A549 (cell line): ENCODE measurements at regions not wholly inside any gene's neighbourhood (a gene's known extent, or its start where the extent isn't known, plus 50 kb on each side); places are given as distances from the start of the nearest gene placed in this dataset.
A peak's percentile ranks its signal among the peaks of the same experiment; 100 is the strongest.

ENCODE experiments used
- ATAC-seq, 2 experiments: fragments of 200-7000 bp in 1 of 2; fragments of >200 bp in 1 of 2; cut with Nextera tagmentation in 1 of 2; cut with Tn5 transposase in 1 of 2; 3 replicates each; pipeline versions ENCODE4 v1.8.0 to v1.9.1; 2018 to 2020; ENCODE audit warnings: mild to moderate bottlenecking in 1 of 2, moderate library complexity in 1 of 2
- CTCF ChIA-PET: fragments of 300-600 bp; sonication (Branson Sonifier 250); formaldehyde crosslinking; extraction: SDS; loops from one replicate; lab custom pipeline; 2021; ENCODE audit warnings: antibody characterized with exemption, inconsistent platforms; lab: Yijun Ruan, JAX
- POLR2A ChIA-PET: fragments of 350-600 bp; formaldehyde crosslinking; extraction: SDS; loops from one replicate; lab custom pipeline; 2021; ENCODE audit warnings: antibody characterized with exemption, inconsistent platforms; lab: Yijun Ruan, JAX
- DNase-seq, 2 experiments: peaks; one replicate each; pipeline versions ENCODE4 v3.0.0 to v3.0.0-alpha.2; 2011 to 2016; ENCODE audit warnings: low read depth in 1 of 2, low spot score in 1 of 2
- FAIRE-seq: peaks from 2 replicates; lab custom pipeline; 2011; peaks lifted over from hg19 to GRCh38; lab: Jason Lieb, UNC
- H3K27ac ChIP-seq, 2 experiments: fragments of >200 bp; sonication (Bioruptor Twin); formaldehyde crosslinking; 3 replicates each; pipeline ENCODE4 v1.5.1; 2016 to 2017
- H3K4me1 ChIP-seq: fragments of >200 bp; sonication (Bioruptor Twin); formaldehyde crosslinking; 3 replicates; pipeline ENCODE4 v1.6.1; 2016
- H3K4me2 ChIP-seq: fragments of >200 bp; sonication (Bioruptor Twin); formaldehyde crosslinking; 3 replicates; pipeline ENCODE4 v1.6.1; 2016
- H3K4me3 ChIP-seq: fragments of >200 bp; sonication (Bioruptor Twin); formaldehyde crosslinking; 3 replicates; pipeline ENCODE4 v1.5.1; 2016
- H3K9me3 ChIP-seq: fragments of >200 bp; sonication (Bioruptor Twin); formaldehyde crosslinking; 3 replicates; pipeline ENCODE4 v1.6.1; 2016
- CBX2 ChIP-seq: fragments of 200-600 bp; sonication (generic); IDR thresholded peaks from 2 replicates; pipeline ENCODE4 v1.6.1; 2016; ENCODE audit warnings: low read depth, mild to moderate bottlenecking, borderline replicate concordance
- CHD2 ChIP-seq: fragments of 150-350 bp; IDR thresholded peaks from 2 replicates; pipeline ENCODE4 v1.6.1; 2014; ENCODE audit warnings: low read length; ENCODE audit not compliant: partially characterized antibody
- CHD4 ChIP-seq: fragments of 200-600 bp; sonication (generic); IDR thresholded peaks from 2 replicates; pipeline ENCODE4 v1.6.1; 2016; ENCODE audit warnings: antibody characterized with exemption, mild to moderate bottlenecking, borderline replicate concordance
- EHMT2 ChIP-seq: fragments of 200-600 bp; sonication (generic); IDR thresholded peaks from 2 replicates; pipeline ENCODE4 v1.6.1; 2016; ENCODE audit warnings: antibody characterized with exemption, low read depth, mild to moderate bottlenecking, moderate library complexity
- ESRRA ChIP-seq: fragments of 150-350 bp; IDR thresholded peaks from 2 replicates; pipeline ENCODE4 v1.6.1; 2014; ENCODE audit warnings: mild to moderate bottlenecking, low read length, borderline replicate concordance
- FOSB ChIP-seq: fragments of 250-450 bp; sonication (Bioruptor Pico); IDR thresholded peaks from 2 replicates; pipeline ENCODE4 v1.5.0; 2020; ENCODE audit warnings: mild to moderate bottlenecking, moderate library complexity
- HOXB13 ChIP-seq: fragments of 250-450 bp; sonication (Bioruptor Pico); IDR thresholded peaks from 2 replicates; pipeline ENCODE4 v1.5.0; 2020; ENCODE audit warnings: low read depth, mild to moderate bottlenecking, moderate library complexity
- MAZ ChIP-seq: fragments of 150-350 bp; IDR thresholded peaks from 2 replicates; pipeline ENCODE4 v1.6.1; 2014; ENCODE audit warnings: antibody characterized with exemption, low read depth, low read length, borderline replicate concordance
- NPAS2 ChIP-seq: fragments of 250-450 bp; sonication (Bioruptor Pico); IDR thresholded peaks from 2 replicates; pipeline ENCODE4 v1.8.0; 2022; ENCODE audit warnings: mild to moderate bottlenecking, moderate library complexity, borderline replicate concordance
- POLR2A ChIP-seq: IDR thresholded peaks from 2 replicates; pipeline ENCODE4 v1.6.1; 2012; ENCODE audit warnings: mild to moderate bottlenecking, low read length
- RARB ChIP-seq: fragments of 250-450 bp; sonication (Bioruptor Pico); IDR thresholded peaks from 2 replicates; pipeline ENCODE4 v1.8.0; 2021; ENCODE audit warnings: mild to moderate bottlenecking, moderate library complexity
- RFX5 ChIP-seq: fragments of 450-650 bp; IDR thresholded peaks from 2 replicates; pipeline ENCODE4 v1.7.1; 2014; ENCODE audit warnings: antibody characterized with exemption, mild to moderate bottlenecking, moderate library complexity
- RNF2 ChIP-seq: fragments of 200-600 bp; sonication (generic); IDR thresholded peaks from 2 replicates; pipeline ENCODE4 v1.6.1; 2016; ENCODE audit warnings: low read depth, mild to moderate bottlenecking, antibody characterized with exemption, moderate library complexity, borderline replicate concordance
- SMC3 ChIP-seq: fragments of >200 bp; sonication (Bioruptor Twin); formaldehyde crosslinking; IDR thresholded peaks from 3 replicates; pipeline ENCODE4 v1.6.1; 2018; ENCODE audit warnings: inconsistent platforms
- SREBF2 ChIP-seq: fragments of 450-650 bp; IDR thresholded peaks from 2 replicates; pipeline ENCODE4 v1.6.1; 2014; ENCODE audit warnings: mild to moderate bottlenecking, moderate library complexity
- ZC3H11A ChIP-seq: fragments of 450-650 bp; IDR thresholded peaks from 2 replicates; pipeline ENCODE4 v1.6.1; 2014; ENCODE audit warnings: antibody characterized with exemption, mild to moderate bottlenecking
- ZSCAN20 ChIP-seq: fragments of 250-450 bp; sonication (Bioruptor Pico); IDR thresholded peaks from 2 replicates; pipeline ENCODE4 v1.8.0; 2022; ENCODE audit warnings: mild to moderate bottlenecking, moderate library complexity
- WGBS: methylation state at CpG from one replicate; pipeline ENCODE4 v1.1.6; 2017; ENCODE audit errors: missing lambda C conversion rate; 5-methylcytosine and 5-hydroxymethylcytosine counted together
- TF ChIP-seq, protein P1 (sequence below): IDR thresholded peaks from 2 replicates; pipeline ENCODE4 v1.6.1; 2012
- TF ChIP-seq, protein P2 (sequence below): fragments of 150-350 bp; IDR thresholded peaks from 2 replicates; pipeline ENCODE4 v1.6.1; 2014; ENCODE audit warnings: low read depth, mild to moderate bottlenecking, low read length
- TF ChIP-seq, protein P3 (sequence below): IDR thresholded peaks from 2 replicates; pipeline ENCODE4 v1.6.1; 2012; ENCODE audit warnings: low read depth, borderline replicate concordance
- TF ChIP-seq, protein P4 (sequence below): fragments of >200 bp; sonication (Bioruptor Twin); formaldehyde crosslinking; IDR thresholded peaks from 3 replicates; pipeline ENCODE4 v1.6.1; 2016
- TF ChIP-seq, protein P5 (sequence below): fragments of 250-450 bp; sonication (Bioruptor Pico); IDR thresholded peaks from 2 replicates; pipeline ENCODE4 v1.5.0; 2020; ENCODE audit warnings: low read depth, mild to moderate bottlenecking, moderate library complexity
- TF ChIP-seq, protein P6 (sequence below): fragments of 450-650 bp; IDR thresholded peaks from 2 replicates; pipeline ENCODE4 v1.6.1; 2014; ENCODE audit warnings: antibody characterized with exemption

DNA sequence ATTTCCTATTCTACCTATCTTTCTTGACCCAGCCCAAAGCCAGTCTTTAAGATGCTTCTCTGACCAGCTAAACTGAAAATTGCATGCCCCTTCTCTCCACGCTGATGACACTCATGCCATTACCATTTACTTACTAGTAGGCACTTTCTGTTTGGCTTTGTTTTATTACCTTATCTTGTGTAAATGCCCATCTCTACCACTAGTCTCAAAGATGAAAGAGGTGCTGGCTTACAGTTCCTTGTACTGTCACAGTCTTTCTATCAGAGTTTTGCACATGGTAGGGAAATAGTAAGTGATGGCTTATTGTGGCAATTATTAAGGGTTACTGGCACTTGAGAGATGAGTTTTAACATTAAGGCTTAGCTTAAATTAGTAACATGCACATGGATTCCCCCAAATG, 352.1 kb downstream of the RBM43 start:
- peaks cover 11% of the 10 kb centered on the region; the same call in 2 of the 3 replicates for H3K4me1 ChIP-seq
- DNase-seq (peak in 1 of 2 experiments; percentile 6), ATAC-seq (peak in 1 of 2 experiments; percentile 55; a peak in 2 of 6 replicates), FAIRE-seq (no peak)
- H3K4me2 ChIP-seq = no peak overlapping the region
- TF ChIP-seq MAZ = no peak
- no peak for TF ChIP-seq POLR2A
- TF ChIP-seq ZSCAN20 (CRISPR knock-in tag) = no peak
- no peak for TF ChIP-seq CHD4
- no peak for TF ChIP-seq NPAS2 (CRISPR knock-in tag)
- TF ChIP-seq, protein P1, sequence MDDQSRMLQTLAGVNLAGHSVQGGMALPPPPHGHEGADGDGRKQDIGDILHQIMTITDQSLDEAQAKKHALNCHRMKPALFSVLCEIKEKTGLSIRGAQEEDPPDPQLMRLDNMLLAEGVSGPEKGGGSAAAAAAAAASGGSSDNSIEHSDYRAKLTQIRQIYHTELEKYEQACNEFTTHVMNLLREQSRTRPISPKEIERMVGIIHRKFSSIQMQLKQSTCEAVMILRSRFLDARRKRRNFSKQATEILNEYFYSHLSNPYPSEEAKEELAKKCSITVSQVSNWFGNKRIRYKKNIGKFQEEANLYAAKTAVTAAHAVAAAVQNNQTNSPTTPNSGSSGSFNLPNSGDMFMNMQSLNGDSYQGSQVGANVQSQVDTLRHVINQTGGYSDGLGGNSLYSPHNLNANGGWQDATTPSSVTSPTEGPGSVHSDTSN = no peak
- TF ChIP-seq, protein P2, sequence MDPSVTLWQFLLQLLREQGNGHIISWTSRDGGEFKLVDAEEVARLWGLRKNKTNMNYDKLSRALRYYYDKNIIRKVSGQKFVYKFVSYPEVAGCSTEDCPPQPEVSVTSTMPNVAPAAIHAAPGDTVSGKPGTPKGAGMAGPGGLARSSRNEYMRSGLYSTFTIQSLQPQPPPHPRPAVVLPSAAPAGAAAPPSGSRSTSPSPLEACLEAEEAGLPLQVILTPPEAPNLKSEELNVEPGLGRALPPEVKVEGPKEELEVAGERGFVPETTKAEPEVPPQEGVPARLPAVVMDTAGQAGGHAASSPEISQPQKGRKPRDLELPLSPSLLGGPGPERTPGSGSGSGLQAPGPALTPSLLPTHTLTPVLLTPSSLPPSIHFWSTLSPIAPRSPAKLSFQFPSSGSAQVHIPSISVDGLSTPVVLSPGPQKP = no peak
- TF ChIP-seq ESRRA = no peak
- no peak for TF ChIP-seq HOXB13 (CRISPR knock-in tag)
- TF ChIP-seq SMC3 = no peak
- TF ChIP-seq SREBF2 = no peak
- no peak for TF ChIP-seq RNF2
- TF ChIP-seq CBX2 = no peak
- TF ChIP-seq, protein P3, sequence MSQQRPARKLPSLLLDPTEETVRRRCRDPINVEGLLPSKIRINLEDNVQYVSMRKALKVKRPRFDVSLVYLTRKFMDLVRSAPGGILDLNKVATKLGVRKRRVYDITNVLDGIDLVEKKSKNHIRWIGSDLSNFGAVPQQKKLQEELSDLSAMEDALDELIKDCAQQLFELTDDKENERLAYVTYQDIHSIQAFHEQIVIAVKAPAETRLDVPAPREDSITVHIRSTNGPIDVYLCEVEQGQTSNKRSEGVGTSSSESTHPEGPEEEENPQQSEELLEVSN = no peak
- TF ChIP-seq, protein P4, sequence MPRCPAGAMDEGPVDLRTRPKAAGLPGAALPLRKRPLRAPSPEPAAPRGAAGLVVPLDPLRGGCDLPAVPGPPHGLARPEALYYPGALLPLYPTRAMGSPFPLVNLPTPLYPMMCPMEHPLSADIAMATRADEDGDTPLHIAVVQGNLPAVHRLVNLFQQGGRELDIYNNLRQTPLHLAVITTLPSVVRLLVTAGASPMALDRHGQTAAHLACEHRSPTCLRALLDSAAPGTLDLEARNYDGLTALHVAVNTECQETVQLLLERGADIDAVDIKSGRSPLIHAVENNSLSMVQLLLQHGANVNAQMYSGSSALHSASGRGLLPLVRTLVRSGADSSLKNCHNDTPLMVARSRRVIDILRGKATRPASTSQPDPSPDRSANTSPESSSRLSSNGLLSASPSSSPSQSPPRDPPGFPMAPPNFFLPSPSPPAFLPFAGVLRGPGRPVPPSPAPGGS = no peak
- no peak for TF ChIP-seq RFX5
- no peak for TF ChIP-seq EHMT2
- no peak for TF ChIP-seq ZC3H11A
- TF ChIP-seq, protein P5, sequence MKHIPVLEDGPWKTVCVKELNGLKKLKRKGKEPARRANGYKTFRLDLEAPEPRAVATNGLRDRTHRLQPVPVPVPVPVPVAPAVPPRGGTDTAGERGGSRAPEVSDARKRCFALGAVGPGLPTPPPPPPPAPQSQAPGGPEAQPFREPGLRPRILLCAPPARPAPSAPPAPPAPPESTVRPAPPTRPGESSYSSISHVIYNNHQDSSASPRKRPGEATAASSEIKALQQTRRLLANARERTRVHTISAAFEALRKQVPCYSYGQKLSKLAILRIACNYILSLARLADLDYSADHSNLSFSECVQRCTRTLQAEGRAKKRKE = no peak
- H3K4me3 ChIP-seq = no peak overlapping the region
- WGBS = 7% methylated on average over 1 of the region's 1 CpG
- H3K9me3 ChIP-seq = peaks cover 4% of the 10 kb centered on the region; the same call in 1 of the 3 replicates
- H3K27ac ChIP-seq = no peak overlapping the region
- POLR2A ChIA-PET = no interaction called here
- CTCF ChIA-PET = interaction anchor here (0.5 to 1.8 kb wide), 2 partner anchors 329 to 409 kb away, joined by 4 to 5 read pairs; no protein-coding TSS in a partner anchor

DNA sequence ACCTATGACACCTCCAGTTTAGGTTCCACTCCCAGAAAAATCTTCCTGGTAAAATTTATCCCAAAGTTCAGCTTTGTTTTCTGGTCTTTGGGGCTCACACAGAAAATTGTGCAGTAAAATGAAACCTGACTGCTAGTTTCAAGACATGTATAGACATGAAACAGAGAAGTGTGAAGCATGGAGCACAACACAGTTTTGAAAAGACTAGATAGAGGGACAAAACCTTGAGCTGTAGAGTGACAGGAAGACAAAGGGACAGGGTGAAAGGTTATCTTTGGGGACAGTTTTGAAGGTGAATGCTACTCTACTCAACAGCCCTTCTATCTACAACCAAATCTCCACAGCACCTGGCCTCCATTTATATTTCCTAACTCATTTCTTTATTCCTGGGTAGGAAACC, 352.6 kb downstream of the RBM43 start:
- DNase-seq (no peak), FAIRE-seq (no peak)
- peaks cover 4% of the 10 kb centered on the region; the same call in 1 of the 3 replicates for H3K9me3 ChIP-seq
- POLR2A ChIA-PET = no interaction called here
- H3K4me3 ChIP-seq = no peak overlapping the region
- H3K4me2 ChIP-seq = no peak overlapping the region
- CTCF ChIA-PET = interaction anchor here (0.8 to 1.8 kb wide), 2 partner anchors 330 to 1312 kb away, joined by 3 to 5 read pairs; no protein-coding TSS in a partner anchor
- peaks cover 11% of the 10 kb centered on the region; the same call in 2 of the 3 replicates for H3K4me1 ChIP-seq
- no peak overlapping the region for H3K27ac ChIP-seq
- TF ChIP-seq ESRRA = no peak
- TF ChIP-seq, protein P6, sequence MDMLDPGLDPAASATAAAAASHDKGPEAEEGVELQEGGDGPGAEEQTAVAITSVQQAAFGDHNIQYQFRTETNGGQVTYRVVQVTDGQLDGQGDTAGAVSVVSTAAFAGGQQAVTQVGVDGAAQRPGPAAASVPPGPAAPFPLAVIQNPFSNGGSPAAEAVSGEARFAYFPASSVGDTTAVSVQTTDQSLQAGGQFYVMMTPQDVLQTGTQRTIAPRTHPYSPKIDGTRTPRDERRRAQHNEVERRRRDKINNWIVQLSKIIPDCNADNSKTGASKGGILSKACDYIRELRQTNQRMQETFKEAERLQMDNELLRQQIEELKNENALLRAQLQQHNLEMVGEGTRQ = no peak
- TF ChIP-seq RARB (CRISPR knock-in tag) = no peak
- TF ChIP-seq MAZ = no peak
- TF ChIP-seq CHD2 = no peak
- no peak for TF ChIP-seq EHMT2
- TF ChIP-seq FOSB (CRISPR knock-in tag) = no peak
- TF ChIP-seq, all 56 proteins: peak for 0
- ATAC-seq = no peak
